ENCODE measurements at regions not wholly inside any gene's neighbourhood (a gene's known extent, or its start where the extent isn't known, plus 50 kb on each side); places are given as distances from the start of the nearest gene placed in this dataset.

DNA sequence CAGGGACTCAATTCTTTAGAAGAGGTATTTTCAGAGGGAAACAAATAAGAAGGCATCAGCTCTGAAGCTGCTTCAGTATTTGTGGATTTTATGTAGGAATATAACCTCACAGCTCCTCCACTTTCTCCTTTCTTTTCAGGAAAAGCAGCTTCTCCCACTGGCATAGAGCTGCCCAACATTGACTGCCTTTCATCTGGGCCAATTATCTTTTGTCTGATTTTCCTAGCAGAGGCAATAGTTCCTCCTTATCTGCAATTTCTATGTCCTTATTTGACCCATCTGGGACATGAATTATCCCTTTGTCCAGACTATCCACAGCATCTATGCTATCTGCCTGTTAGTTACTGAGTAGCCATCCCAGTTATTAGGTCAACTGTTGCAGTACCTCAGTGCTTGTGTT, 1671.2 kb upstream of the ACO1 start:
- Histone ChIP-seq H3K4me2 (ENCODE audit: low read length) (no peak overlapping the region), H3K9me2 (ENCODE audit: low read depth, low read length) (no peaks in the 10 kb centered on the region), H3K9me3 (ENCODE audit: low read length) (no peaks in the 10 kb centered on the region), H3K27me3 (ENCODE audit: insufficient read depth, low read length) (no peaks in the 10 kb centered on the region), H3K9ac (ENCODE audit: low read length) (no peak overlapping the region), H3K4me1 (ENCODE audit: insufficient read depth, low read length, severe bottlenecking) (no peaks in the 10 kb centered on the region), H3K36me3 (ENCODE audit: insufficient read depth, low read length) (no peaks in the 10 kb centered on the region), H2AFZ (ENCODE audit: low read length) (no peak overlapping the region), H3K27ac (ENCODE audit: low read depth, low read length, poor library complexity, severe bottlenecking) (no peak overlapping the region), H3K4me3 (ENCODE audit: low read depth, low read length, poor library complexity, severe bottlenecking) (no peak overlapping the region), H3F3A (ENCODE audit: insufficient read depth, low read length) (no peaks in the 10 kb centered on the region), H4K20me1 (ENCODE audit: insufficient read depth, low read length) (no peaks in the 10 kb centered on the region), H3K79me2 (ENCODE audit: insufficient read depth, low read length) (no peaks in the 10 kb centered on the region)
- TF ChIP-seq, protein P1, sequence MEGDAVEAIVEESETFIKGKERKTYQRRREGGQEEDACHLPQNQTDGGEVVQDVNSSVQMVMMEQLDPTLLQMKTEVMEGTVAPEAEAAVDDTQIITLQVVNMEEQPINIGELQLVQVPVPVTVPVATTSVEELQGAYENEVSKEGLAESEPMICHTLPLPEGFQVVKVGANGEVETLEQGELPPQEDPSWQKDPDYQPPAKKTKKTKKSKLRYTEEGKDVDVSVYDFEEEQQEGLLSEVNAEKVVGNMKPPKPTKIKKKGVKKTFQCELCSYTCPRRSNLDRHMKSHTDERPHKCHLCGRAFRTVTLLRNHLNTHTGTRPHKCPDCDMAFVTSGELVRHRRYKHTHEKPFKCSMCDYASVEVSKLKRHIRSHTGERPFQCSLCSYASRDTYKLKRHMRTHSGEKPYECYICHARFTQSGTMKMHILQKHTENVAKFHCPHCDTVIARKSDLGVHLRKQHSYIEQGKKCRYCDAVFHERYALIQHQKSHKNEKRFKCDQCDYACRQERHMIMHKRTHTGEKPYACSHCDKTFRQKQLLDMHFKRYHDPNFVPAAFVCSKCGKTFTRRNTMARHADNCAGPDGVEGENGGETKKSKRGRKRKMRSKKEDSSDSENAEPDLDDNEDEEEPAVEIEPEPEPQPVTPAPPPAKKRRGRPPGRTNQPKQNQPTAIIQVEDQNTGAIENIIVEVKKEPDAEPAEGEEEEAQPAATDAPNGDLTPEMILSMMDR (IDR thresholded peaks at IDR 0.05; ENCODE audit: low read length), result no peak
- no peak for TF ChIP-seq EZH2 (IDR thresholded peaks at IDR 0.05; ENCODE audit: borderline replicate concordance, low read length)

DNA sequence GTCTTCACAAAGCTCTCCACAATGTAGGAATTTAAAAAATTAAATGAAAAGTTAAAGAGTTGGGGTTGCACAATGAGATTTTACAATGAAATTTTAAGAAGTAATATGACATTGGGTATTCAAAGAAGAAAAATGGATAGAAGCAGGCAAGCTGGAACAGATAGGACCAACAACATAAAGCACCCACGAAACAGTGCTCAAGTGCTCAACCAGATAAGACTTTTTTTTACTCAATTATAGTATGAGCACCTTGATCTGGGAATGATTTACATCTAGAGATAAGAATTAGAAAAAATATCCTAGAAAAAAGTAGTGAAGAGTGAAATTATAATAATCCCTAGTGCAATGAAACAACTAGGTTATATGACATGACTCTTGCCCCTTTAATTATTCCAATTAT, 1670.1 kb upstream of the ACO1 start:
- Histone ChIP-seq H3K27ac (ENCODE audit: low read depth, low read length, poor library complexity, severe bottlenecking) (no peak overlapping the region), H3K36me3 (ENCODE audit: insufficient read depth, low read length) (no peaks in the 10 kb centered on the region), H3K9me2 (ENCODE audit: low read depth, low read length) (no peaks in the 10 kb centered on the region), H3F3A (ENCODE audit: insufficient read depth, low read length) (no peaks in the 10 kb centered on the region), H3K27me3 (ENCODE audit: insufficient read depth, low read length) (no peaks in the 10 kb centered on the region), H3K9me3 (ENCODE audit: low read length) (no peaks in the 10 kb centered on the region), H4K20me1 (ENCODE audit: insufficient read depth, low read length) (no peaks in the 10 kb centered on the region), H3K4me1 (ENCODE audit: insufficient read depth, low read length, severe bottlenecking) (no peaks in the 10 kb centered on the region), H2AFZ (ENCODE audit: low read length) (no peak overlapping the region), H3K79me2 (ENCODE audit: insufficient read depth, low read length) (no peaks in the 10 kb centered on the region), H3K4me3 (ENCODE audit: low read depth, low read length, poor library complexity, severe bottlenecking) (no peak overlapping the region), H3K4me2 (ENCODE audit: low read length) (no peak overlapping the region), H3K9ac (ENCODE audit: low read length) (no peak overlapping the region)
- TF ChIP-seq EZH2 (IDR thresholded peaks at IDR 0.05; ENCODE audit: borderline replicate concordance, low read length), result no peak
- TF ChIP-seq, protein P1 (IDR thresholded peaks at IDR 0.05; ENCODE audit: low read length), result no peak

DNA sequence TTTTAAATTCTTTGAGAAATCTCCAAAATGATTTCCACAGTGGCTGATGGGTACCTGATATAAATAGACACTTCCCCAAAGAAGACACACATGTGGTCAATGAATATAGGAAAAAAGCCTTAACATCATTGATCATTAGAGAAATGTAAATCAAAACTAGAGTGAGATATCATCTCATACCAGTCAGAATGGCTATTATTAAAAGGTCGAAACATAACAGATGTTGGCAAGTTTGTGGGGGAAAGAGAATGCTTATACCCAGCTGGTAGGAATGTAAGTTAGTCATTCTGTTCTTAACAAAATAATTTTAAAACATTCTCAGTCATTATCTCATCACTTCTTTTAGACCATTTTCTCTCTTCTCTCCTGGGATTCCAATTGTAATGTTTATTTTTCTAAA, 1666.0 kb upstream of the ACO1 start:
- Histone ChIP-seq H4K20me1 (ENCODE audit: insufficient read depth, low read length) (no peaks in the 10 kb centered on the region), H3K9me3 (ENCODE audit: low read length) (no peaks in the 10 kb centered on the region), H3K4me2 (ENCODE audit: low read length) (no peak overlapping the region), H3K79me2 (ENCODE audit: insufficient read depth, low read length) (no peaks in the 10 kb centered on the region), H3K9ac (ENCODE audit: low read length) (no peak overlapping the region), H3K4me1 (ENCODE audit: insufficient read depth, low read length, severe bottlenecking) (no peaks in the 10 kb centered on the region), H3K9me2 (ENCODE audit: low read depth, low read length) (no peaks in the 10 kb centered on the region), H3K27ac (ENCODE audit: low read depth, low read length, poor library complexity, severe bottlenecking) (no peak overlapping the region), H2AFZ (ENCODE audit: low read length) (no peak overlapping the region), H3F3A (ENCODE audit: insufficient read depth, low read length) (no peaks in the 10 kb centered on the region), H3K27me3 (ENCODE audit: insufficient read depth, low read length) (no peaks in the 10 kb centered on the region), H3K4me3 (ENCODE audit: low read depth, low read length, poor library complexity, severe bottlenecking) (no peak overlapping the region), H3K36me3 (ENCODE audit: insufficient read depth, low read length) (no peaks in the 10 kb centered on the region)
- TF ChIP-seq, protein P1 (IDR thresholded peaks at IDR 0.05; ENCODE audit: low read length), result no peak
- TF ChIP-seq EZH2 (IDR thresholded peaks at IDR 0.05; ENCODE audit: borderline replicate concordance, low read length), result no peak
